ENCODE measurements at regions not wholly inside any gene's neighbourhood (a gene's known extent, or its start where the extent isn't known, plus 50 kb on each side); places are given as distances from the start of the nearest gene placed in this dataset.

DNA sequence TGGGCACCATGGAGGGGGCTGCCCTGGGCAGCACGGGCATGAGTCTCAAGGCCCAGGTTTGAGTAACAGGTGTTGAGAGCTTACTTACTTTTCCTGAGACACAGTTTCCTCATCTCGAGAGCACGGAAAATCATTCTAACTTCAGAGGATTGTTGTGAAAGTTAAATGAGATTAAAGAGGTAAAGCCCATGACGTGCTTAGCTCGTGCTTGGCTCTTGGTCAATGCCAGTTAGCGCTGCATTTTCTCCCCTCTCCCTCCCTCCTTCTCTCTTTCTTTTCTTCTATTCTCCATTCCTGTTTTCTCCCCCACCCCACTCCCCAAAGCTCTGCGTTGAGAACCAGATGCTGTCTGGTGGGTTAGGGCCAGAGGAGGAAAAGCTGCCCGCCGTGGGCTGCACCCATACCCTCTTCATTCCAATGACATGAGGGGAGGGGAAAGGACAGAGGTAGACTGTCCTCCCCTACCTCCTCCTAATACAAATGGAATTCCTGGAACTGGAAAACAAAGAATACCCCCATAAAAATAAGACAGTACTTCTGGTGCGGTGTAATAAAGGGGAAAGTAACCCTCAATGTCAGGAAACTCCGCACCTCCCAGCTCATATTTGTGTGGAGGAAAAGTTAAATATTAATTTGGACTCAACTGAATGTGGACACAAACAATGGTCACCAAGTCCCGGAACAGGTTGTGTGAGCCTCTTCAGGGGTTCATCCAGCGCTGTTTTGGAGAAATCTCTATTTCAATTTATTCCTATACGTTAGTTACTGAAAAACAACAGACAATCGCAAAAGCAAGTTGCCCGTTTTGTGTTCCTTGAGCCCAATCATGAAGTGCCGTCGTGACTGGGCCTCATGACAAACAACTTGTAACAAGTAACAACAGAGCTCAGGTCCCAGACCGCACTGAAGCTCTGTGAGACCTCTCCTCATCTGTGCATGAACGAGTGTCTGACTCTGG is 54.8 kb upstream of the B3GAT1 start:
- H3K36me3 Mint-ChIP-seq, result no peaks in the 10 kb centered on the region
- no peak for ATAC-seq
- H3K4me1 Mint-ChIP-seq, result peaks cover 0 to 1% (median 0%) of the 10 kb centered on the region in 7 donors
- H3K27me3 Mint-ChIP-seq, result peaks cover 30 to 53% (median 36%) of the 10 kb centered on the region in 5 donors
- ChIA-PET CTCF (no interaction called here), POLR2A (no interaction called here)
- no peaks in the 10 kb centered on the region for H3K36me3 ChIP-seq (ENCODE audit: control insufficient read depth in 2 of 3, insufficient read depth in 3 of 3, low read length in 3 of 3)
- no peak overlapping the region for H3K4me3 Mint-ChIP-seq
- DNase-seq, result no peak
- no peaks in the 10 kb centered on the region for H3K9me3 Mint-ChIP-seq
- H3K9me3 ChIP-seq (ENCODE audit: control insufficient read depth in 2 of 3, low read length in 3 of 3), result no peaks in the 10 kb centered on the region
- no peaks in the 10 kb centered on the region for H3K27me3 ChIP-seq (ENCODE audit: control insufficient read depth in 2 of 2, insufficient read depth in 2 of 2, low read length in 2 of 2)
- intact Hi-C loops (cut with micrococcal nuclease), result no loop called here
- H3K27ac ChIP-seq (ENCODE audit: low read depth, low read length), result no peak overlapping the region
- no peaks in the 10 kb centered on the region for H3K4me1 ChIP-seq (ENCODE audit: control insufficient read depth in 2 of 2, insufficient read depth in 2 of 2, low read length in 2 of 2)
- no peak overlapping the region for H3K4me3 ChIP-seq (ENCODE audit: low read length)
- no peak overlapping the region for H3K27ac Mint-ChIP-seq

DNA sequence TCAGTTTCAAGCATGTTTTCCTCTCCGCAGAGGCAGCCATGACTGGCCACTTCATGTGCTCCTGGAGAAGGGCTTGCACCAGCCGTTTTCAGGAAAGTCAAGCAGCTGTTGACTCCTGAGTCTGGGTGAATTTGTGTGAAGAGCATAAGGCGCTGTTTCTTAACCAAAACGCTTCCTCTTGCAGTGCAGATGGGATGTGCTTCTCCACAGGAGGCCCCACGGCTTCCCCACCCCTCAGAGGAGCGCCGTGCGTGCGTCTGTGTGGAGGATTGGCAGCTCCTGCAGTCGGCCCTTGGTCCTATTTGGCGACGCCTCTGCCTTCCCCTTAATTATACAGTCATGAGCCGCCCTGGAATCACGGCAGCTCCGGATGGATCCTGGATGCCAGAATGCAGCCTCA is 54.1 kb upstream of the B3GAT1 start:
- Mint-ChIP-seq H3K36me3 (no peaks in the 10 kb centered on the region), H3K4me3 (no peak overlapping the region), H3K9me3 (peaks cover 0 to 4% (median 0%) of the 10 kb centered on the region in 11 donors), H3K27ac (no peak overlapping the region), H3K4me1 (peaks cover 0 to 1% (median 0%) of the 10 kb centered on the region in 7 donors), H3K27me3 (peaks cover 32 to 55% (median 39%) of the 10 kb centered on the region in 5 donors)
- no peak overlapping the region for H3K27ac ChIP-seq (ENCODE audit: low read depth, low read length)
- H3K27me3 ChIP-seq (ENCODE audit: control insufficient read depth in 2 of 2, insufficient read depth in 2 of 2, low read length in 2 of 2), result no peaks in the 10 kb centered on the region
- intact Hi-C loops (cut with micrococcal nuclease), result no loop called here
- no peaks in the 10 kb centered on the region for H3K9me3 ChIP-seq (ENCODE audit: control insufficient read depth in 2 of 3, low read length in 3 of 3)
- POLR2A ChIA-PET, result no interaction called here
- no peak overlapping the region for H3K4me3 ChIP-seq (ENCODE audit: low read length)
- no peaks in the 10 kb centered on the region for H3K36me3 ChIP-seq (ENCODE audit: control insufficient read depth in 2 of 3, insufficient read depth in 3 of 3, low read length in 3 of 3)
- DNase-seq, result no peak
- no peak for ATAC-seq
- H3K4me1 ChIP-seq (ENCODE audit: control insufficient read depth in 2 of 2, insufficient read depth in 2 of 2, low read length in 2 of 2), result no peaks in the 10 kb centered on the region
- CTCF ChIA-PET, result no interaction called here

GRCh38 chr11:134464981-134465730 is 53.1 kb upstream of the B3GAT1 start:
- intact Hi-C loops (cut with micrococcal nuclease), result no loop called here
- POLR2A ChIA-PET, result no interaction called here
- H3K27me3 Mint-ChIP-seq, result peaks cover 27 to 52% (median 42%) of the 10 kb centered on the region in 5 donors
- DNase-seq, result no peak
- Histone ChIP-seq H3K4me3 (ENCODE audit: low read length) (no peak overlapping the region), H3K36me3 (ENCODE audit: control insufficient read depth in 2 of 3, insufficient read depth in 3 of 3, low read length in 3 of 3) (no peaks in the 10 kb centered on the region), H3K9me3 (ENCODE audit: control insufficient read depth in 2 of 3, low read length in 3 of 3) (no peaks in the 10 kb centered on the region), H3K27me3 (ENCODE audit: control insufficient read depth in 2 of 2, insufficient read depth in 2 of 2, low read length in 2 of 2) (no peaks in the 10 kb centered on the region), H3K27ac (ENCODE audit: low read depth, low read length) (no peak overlapping the region), H3K4me1 (ENCODE audit: control insufficient read depth in 2 of 2, insufficient read depth in 2 of 2, low read length in 2 of 2) (no peaks in the 10 kb centered on the region)
- H3K27ac Mint-ChIP-seq, result no peak overlapping the region
- ATAC-seq, result no peak
- peaks cover 0 to 1% (median 0%) of the 10 kb centered on the region in 7 donors for H3K4me1 Mint-ChIP-seq
- H3K4me3 Mint-ChIP-seq, result no peak overlapping the region
- H3K36me3 Mint-ChIP-seq, result no peaks in the 10 kb centered on the region
- H3K9me3 Mint-ChIP-seq, result peaks cover 0 to 4% (median 0%) of the 10 kb centered on the region in 11 donors
- CTCF ChIA-PET, result no interaction called here

DNA sequence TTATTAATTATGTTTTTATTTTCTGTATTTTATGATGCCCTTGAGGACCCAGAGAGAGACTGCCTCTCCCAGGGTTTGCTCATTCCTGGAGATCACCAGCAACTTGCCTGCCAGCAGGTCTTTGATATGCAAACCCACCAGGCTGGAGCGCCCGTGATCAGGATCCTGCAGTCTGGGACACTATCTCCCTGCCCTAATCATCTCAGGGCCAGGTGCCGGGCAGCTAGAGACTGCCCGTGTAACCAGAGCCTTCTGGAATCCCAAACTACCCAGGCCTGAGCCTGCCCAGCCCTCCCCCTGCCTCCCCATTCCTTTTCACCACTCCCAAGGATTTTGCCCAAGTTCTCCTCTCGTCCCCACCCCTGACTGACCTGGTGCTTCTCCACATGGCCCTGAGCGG is 52.2 kb upstream of the B3GAT1 start:
- no peaks in the 10 kb centered on the region for H3K4me1 ChIP-seq (ENCODE audit: control insufficient read depth in 2 of 2, insufficient read depth in 2 of 2, low read length in 2 of 2)
- no peak overlapping the region for H3K4me3 ChIP-seq (ENCODE audit: low read length)
- ATAC-seq (no peak), DNase-seq (no peak)
- peaks cover 0 to 5% (median 0%) of the 10 kb centered on the region in 11 donors for H3K9me3 Mint-ChIP-seq
- CTCF ChIA-PET, result no interaction called here
- H3K36me3 ChIP-seq (ENCODE audit: control insufficient read depth in 2 of 3, insufficient read depth in 3 of 3, low read length in 3 of 3), result no peaks in the 10 kb centered on the region
- peaks cover 25 to 57% (median 45%) of the 10 kb centered on the region in 5 donors for H3K27me3 Mint-ChIP-seq
- POLR2A ChIA-PET, result no interaction called here
- no peaks in the 10 kb centered on the region for H3K9me3 ChIP-seq (ENCODE audit: control insufficient read depth in 2 of 3, low read length in 3 of 3)
- H3K4me1 Mint-ChIP-seq, result no peaks in the 10 kb centered on the region
- no peak overlapping the region for H3K27ac Mint-ChIP-seq
- H3K27me3 ChIP-seq (ENCODE audit: control insufficient read depth in 2 of 2, insufficient read depth in 2 of 2, low read length in 2 of 2), result no peaks in the 10 kb centered on the region
- no peak overlapping the region for H3K27ac ChIP-seq (ENCODE audit: low read depth, low read length)
- intact Hi-C loops (cut with micrococcal nuclease), result no loop called here
- H3K36me3 Mint-ChIP-seq, result no peaks in the 10 kb centered on the region
- no peak overlapping the region for H3K4me3 Mint-ChIP-seq

DNA sequence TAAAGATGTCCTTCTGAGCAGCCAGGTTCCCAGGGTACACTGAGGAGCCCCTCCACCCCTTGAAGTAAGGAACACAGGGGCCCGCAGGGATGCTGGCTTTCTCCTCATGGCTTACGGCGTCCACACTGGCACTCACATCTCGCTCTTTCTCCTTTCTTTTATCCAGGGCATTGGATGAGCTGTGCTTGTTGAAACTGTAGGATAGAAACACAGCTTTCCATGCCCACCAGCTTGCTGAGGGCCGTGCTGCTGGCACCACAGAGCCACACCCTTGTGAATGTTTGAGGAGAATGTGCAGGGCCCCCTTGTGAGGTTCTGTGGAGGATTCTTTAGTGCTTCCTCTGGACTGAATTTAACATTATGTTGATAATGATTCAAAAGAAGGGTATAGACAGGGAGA is 51.7 kb upstream of the B3GAT1 start:
- intact Hi-C loops (cut with micrococcal nuclease), result no loop called here
- Mint-ChIP-seq H3K27me3 (peaks cover 25 to 57% (median 45%) of the 10 kb centered on the region in 5 donors), H3K4me1 (no peaks in the 10 kb centered on the region)

More for the DNA sequence above, 51.7 kb upstream of the B3GAT1 start:
- no peak for ATAC-seq
- no peak for DNase-seq
- Histone ChIP-seq H3K4me1 (ENCODE audit: control insufficient read depth in 2 of 2, insufficient read depth in 2 of 2, low read length in 2 of 2) (no peaks in the 10 kb centered on the region), H3K4me3 (ENCODE audit: low read length) (no peak overlapping the region), H3K27ac (ENCODE audit: low read depth, low read length) (no peak overlapping the region), H3K36me3 (ENCODE audit: control insufficient read depth in 2 of 3, insufficient read depth in 3 of 3, low read length in 3 of 3) (no peaks in the 10 kb centered on the region), H3K9me3 (ENCODE audit: control insufficient read depth in 2 of 3, low read length in 3 of 3) (no peaks in the 10 kb centered on the region), H3K27me3 (ENCODE audit: control insufficient read depth in 2 of 2, insufficient read depth in 2 of 2, low read length in 2 of 2) (no peaks in the 10 kb centered on the region)
- Mint-ChIP-seq H3K4me3 (no peak overlapping the region), H3K27ac (no peak overlapping the region), H3K9me3 (peaks cover 0 to 8% (median 3%) of the 10 kb centered on the region in 11 donors), H3K36me3 (no peaks in the 10 kb centered on the region)
- ChIA-PET POLR2A (no interaction called here), CTCF (no interaction called here)

Data from naive thymus-derived CD4-positive, alpha-beta T cell (primary cell).